IMR-90 (cell line): ENCODE measurements at regions not wholly inside any gene's neighbourhood (a gene's known extent, or its start where the extent isn't known, plus 50 kb on each side); places are given as distances from the start of the nearest gene placed in this dataset.

Source experiments
- ATAC-seq: fragments of 200-7000 bp; cut with Tn5 transposase; 2 replicates; pipeline ENCODE4 v1.9.1; 2020; ENCODE audit warnings: low read depth, mild to moderate bottlenecking, moderate library complexity
- BruUV-seq: library from RNA; stranded (reverse); fragments of 400-500 nt; replicated peaks from 2 replicates; lab custom pipeline; 2021; lab: Mats Ljungman, UMichigan
- CTCF ChIA-PET: fragments of 300-600 bp; formaldehyde crosslinking; extraction: SDS; loops from one replicate; lab custom pipeline; 2021; ENCODE audit warnings: antibody characterized with exemption; lab: Yijun Ruan, JAX
- POLR2A ChIA-PET: fragments of 300-600 bp; sonication (Branson Sonifier 250); formaldehyde crosslinking; loops from one replicate; lab custom pipeline; 2022; ENCODE audit warnings: antibody characterized with exemption; ENCODE audit not compliant: unreplicated experiment; lab: Charles Lee
- DNase-seq: peaks from one replicate; pipeline ENCODE4 v3.0.0; 2013
- H2AFZ ChIP-seq: replicated peaks from 2 replicates; pipeline ENCODE3; 2013; ENCODE audit warnings: low read length, mild to moderate bottlenecking; ENCODE audit not compliant: poor library complexity
- H2AK5ac ChIP-seq: 2 replicates; pipeline ENCODE4 v1.6.1; 2013; ENCODE audit warnings: low read depth, low read length, inconsistent platforms
- H2AK9ac ChIP-seq: replicated peaks from 2 replicates; pipeline ENCODE3; 2013; ENCODE audit warnings: mild to moderate bottlenecking, low read depth, low read length, moderate library complexity; ENCODE audit not compliant: poor library complexity
- H2BK120ac ChIP-seq: 2 replicates; pipeline ENCODE4 v1.6.1; 2013; ENCODE audit warnings: low read depth, low read length, inconsistent platforms
- H2BK15ac ChIP-seq: 3 replicates; pipeline ENCODE4 v1.6.1; 2013; ENCODE audit warnings: low read depth, low read length, inconsistent platforms
- H2BK20ac ChIP-seq: 2 replicates; pipeline ENCODE4 v1.6.1; 2013; ENCODE audit warnings: low read depth, mild to moderate bottlenecking, inconsistent platforms, low read length, moderate library complexity
- H2BK5ac ChIP-seq: 2 replicates; pipeline ENCODE4 v1.6.1; 2013; ENCODE audit warnings: mild to moderate bottlenecking, low read depth, low read length, inconsistent platforms; ENCODE audit not compliant: poor library complexity, severe bottlenecking
- H3K14ac ChIP-seq: replicated peaks from 2 replicates; pipeline ENCODE4 v1.6.1; 2013; ENCODE audit warnings: low read depth, low read length, inconsistent platforms
- H3K18ac ChIP-seq: 2 replicates; pipeline ENCODE4 v1.6.1; 2013; ENCODE audit warnings: low read depth, low read length, control low read depth
- H3K23ac ChIP-seq: 2 replicates; pipeline ENCODE4 v1.6.1; 2013; ENCODE audit warnings: low read depth, low read length, inconsistent platforms
- H3K27ac ChIP-seq: 2 replicates; pipeline ENCODE4 v1.5.1; 2013; ENCODE audit warnings: mild to moderate bottlenecking, control low read depth, low read length; ENCODE audit not compliant: insufficient read depth
- H3K27me3 ChIP-seq: 2 replicates; pipeline ENCODE4 v1.6.1; 2013; ENCODE audit warnings: low read length; ENCODE audit not compliant: control insufficient read depth, insufficient read depth
- H3K36me3 ChIP-seq: 2 replicates; pipeline ENCODE4 v1.6.1; 2013; ENCODE audit warnings: low read length, mixed read lengths; ENCODE audit not compliant: control insufficient read depth, insufficient read depth
- H3K4ac ChIP-seq: 2 replicates; pipeline ENCODE4 v1.6.1; 2013; ENCODE audit warnings: low read depth, low read length, inconsistent platforms
- H3K4me1 ChIP-seq: 2 replicates; pipeline ENCODE4 v1.6.1; 2013; ENCODE audit warnings: low read length, mixed read lengths; ENCODE audit not compliant: control insufficient read depth, insufficient read depth
- H3K4me2 ChIP-seq: 2 replicates; pipeline ENCODE4 v1.6.1; 2013; ENCODE audit warnings: low read depth, mild to moderate bottlenecking, control low read depth, low read length, moderate library complexity
- H3K4me3 ChIP-seq: 2 replicates; pipeline ENCODE4 v1.5.1; 2013; ENCODE audit warnings: low read depth, mild to moderate bottlenecking, control low read depth, low read length, moderate library complexity; ENCODE audit not compliant: insufficient read depth
- H3K56ac ChIP-seq: 2 replicates; pipeline ENCODE4 v1.6.1; 2013; ENCODE audit warnings: low read length, inconsistent platforms; ENCODE audit not compliant: insufficient read depth; ENCODE audit errors: extremely low read depth
- H3K79me1 ChIP-seq, 2 experiments: 2 replicates each; pipeline ENCODE4 v1.6.1; 2013; ENCODE audit warnings: low read length in 2 of 2, inconsistent platforms in 1 of 2, low read depth in 1 of 2
- H3K9ac ChIP-seq: 2 replicates; pipeline ENCODE4 v1.6.1; 2013; ENCODE audit warnings: low read depth, low read length, control low read depth
- H3K9me1 ChIP-seq: 2 replicates; pipeline ENCODE4 v1.6.1; 2013; ENCODE audit warnings: low read length, inconsistent platforms; ENCODE audit not compliant: insufficient read depth
- H3K9me3 ChIP-seq: 2 replicates; pipeline ENCODE4 v1.6.1; 2013; ENCODE audit warnings: low read length; ENCODE audit not compliant: control insufficient read depth, insufficient read depth
- H4K20me1 ChIP-seq: 2 replicates; pipeline ENCODE4 v1.6.1; 2013; ENCODE audit warnings: low read length, inconsistent platforms; ENCODE audit not compliant: insufficient read depth
- H4K5ac ChIP-seq: 2 replicates; pipeline ENCODE4 v1.6.1; 2013; ENCODE audit warnings: mild to moderate bottlenecking, low read depth, low read length, control low read depth
- H4K8ac ChIP-seq, 2 experiments: 2 replicates each; pipeline ENCODE4 v1.6.1; 2013; ENCODE audit warnings: low read depth in 2 of 2, low read length in 2 of 2, control low read depth in 1 of 2, inconsistent platforms in 1 of 2
- H4K91ac ChIP-seq: 2 replicates; pipeline ENCODE4 v1.6.1; 2013; ENCODE audit warnings: low read depth, low read length, inconsistent platforms; ENCODE audit not compliant: insufficient read depth
- CEBPB ChIP-seq: IDR thresholded peaks from 2 replicates; pipeline ENCODE4 v1.6.1; 2012; ENCODE audit warnings: low read depth, low read length, improper control_type of control experiment
- NFE2L2 ChIP-seq: fragments of 150-350 bp; IDR thresholded peaks from 2 replicates; pipeline ENCODE4 v1.6.1; 2016; ENCODE audit warnings: low read depth, mild to moderate bottlenecking, low read length
- RCOR1 ChIP-seq: IDR thresholded peaks from 2 replicates; pipeline ENCODE4 v1.6.1; 2012; ENCODE audit warnings: mild to moderate bottlenecking, low read length, improper control_type of control experiment; ENCODE audit not compliant: insufficient replicate concordance
- RFX5 ChIP-seq: IDR thresholded peaks from 2 replicates; pipeline ENCODE4 v1.8.0; 2012; ENCODE audit warnings: low read depth, mild to moderate bottlenecking, low read length, moderate library complexity
- dilution Hi-C: fragments of 300-500 bp; cut with HindIII; formaldehyde crosslinking; loops from one replicate; pipeline ENCODE4 v1.14.3; 2018; ENCODE audit warnings: low sequenced_read_pairs; ENCODE audit not compliant: unreplicated experiment
- in situ Hi-C: fragments of 300-500 bp; cut with MboI; formaldehyde crosslinking; loops from 3 replicates; pipeline ENCODE4 v1.14.3; 2019; ENCODE audit warnings: low sequenced_read_pairs, inconsistent platforms, mixed read lengths
- intact Hi-C: fragments of 100-400 bp; cut with micrococcal nuclease; formaldehyde crosslinking; loops from 2 replicates; pipeline ENCODE4 v1.10.0; 2022

DNA sequence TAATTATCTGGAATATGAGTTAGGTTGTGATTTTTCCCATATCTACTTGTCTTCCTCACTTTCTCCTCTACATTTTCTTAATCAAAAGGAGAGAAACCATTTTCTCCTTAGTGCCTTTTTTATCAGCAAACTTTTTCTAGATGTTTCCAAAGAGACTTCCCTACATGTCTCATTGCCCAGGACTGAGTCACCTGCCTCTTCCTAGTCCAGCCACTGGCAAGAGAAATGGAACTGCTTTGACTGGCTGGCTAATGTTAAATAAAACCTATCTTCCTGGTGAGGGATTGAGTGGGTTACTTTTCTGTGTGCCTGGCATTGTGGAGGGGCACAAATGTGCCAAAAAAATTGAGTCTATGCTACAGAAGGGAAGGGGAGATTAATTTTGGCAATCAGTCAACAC lies 52.1 kb upstream of the CD5L start:
- Histone ChIP-seq H3K9me3 (no peaks in the 10 kb centered on the region), H3K36me3 (no peaks in the 10 kb centered on the region), H3K14ac (no peak overlapping the region), H2BK15ac (no peak overlapping the region), H3K27me3 (no peaks in the 10 kb centered on the region), H3K4me2 (no peak overlapping the region), H3K4ac (no peak overlapping the region), H3K9me1 (no peaks in the 10 kb centered on the region), H3K56ac (no peak overlapping the region), H3K79me1 (no peaks in the 10 kb centered on the region), H2BK120ac (no peak overlapping the region), H4K91ac (no peak overlapping the region), H4K8ac (no peak overlapping the region), H2AFZ (no peak overlapping the region), H2BK5ac (no peak overlapping the region), H3K23ac (no peak overlapping the region), H2BK20ac (no peak overlapping the region), H3K18ac (no peak overlapping the region), H3K27ac (no peak overlapping the region), H4K20me1 (no peaks in the 10 kb centered on the region), H3K4me1 (no peaks in the 10 kb centered on the region), H3K9ac (no peak overlapping the region), H2AK9ac (no peak overlapping the region), H2AK5ac (no peak overlapping the region), H3K4me3 (no peak overlapping the region), H4K5ac (no peak overlapping the region)
- in situ Hi-C loops = no loop called here
- ATAC-seq (no peak), DNase-seq (no peak)
- dilution Hi-C loops = no loop called here
- intact Hi-C loops = no loop called here
- ChIA-PET POLR2A (no interaction called here), CTCF (no interaction called here)
- no peak for TF ChIP-seq NFE2L2
- no peak for TF ChIP-seq CEBPB
- no peak for TF ChIP-seq RCOR1
- no peak for TF ChIP-seq RFX5
- BruUV-seq = no TSS peak
